MG63 (cell line): ENCODE measurements at regions not wholly inside any gene's neighbourhood (a gene's known extent, or its start where the extent isn't known, plus 50 kb on each side); places are given as distances from the start of the nearest gene placed in this dataset.
A peak's percentile ranks its signal among the peaks of the same experiment; 100 is the strongest.
"Not testable (repeated sequence)": the region's sequence is repeated elsewhere in the genome, so short reads cannot be mapped to it uniquely, and the experiment has no call there.

ENCODE experiments used
- DNase-seq: peaks from one replicate; pipeline ENCODE4 v3.0.0-alpha.2; 2020
- H3K27me3 ChIP-seq: fragments of 250-450 bp; sonication (Bioruptor Pico); 2 replicates; pipeline ENCODE4 v1.5.1; 2020; ENCODE audit warnings: mild to moderate bottlenecking, moderate library complexity
- H3K36me3 ChIP-seq: fragments of 250-450 bp; sonication (Bioruptor Pico); 2 replicates; pipeline ENCODE4 v1.5.1; 2020; ENCODE audit warnings: mild to moderate bottlenecking, moderate library complexity
- H3K4me3 ChIP-seq: fragments of 250-450 bp; sonication (Bioruptor Pico); 2 replicates; pipeline ENCODE4 v1.5.1; 2020; ENCODE audit warnings: mild to moderate bottlenecking, moderate library complexity
- H3K9me3 ChIP-seq: fragments of 250-450 bp; sonication (Bioruptor Pico); 2 replicates; pipeline ENCODE4 v1.5.1; 2020; ENCODE audit warnings: mild to moderate bottlenecking, moderate library complexity

- Histone ChIP-seq H3K27me3 (no peaks in the 10 kb centered on the region), H3K4me3 (no peak overlapping the region), H3K9me3 (no peaks in the 10 kb centered on the region), H3K36me3 (no peaks in the 10 kb centered on the region)
- DNase-seq, result no peak
Measured at GRCh38 chr2:145905371-145905770, 1385.5 kb upstream of the ZEB2 start.

GRCh38 chr2:145897151-145897550 lies 1377.2 kb upstream of the ZEB2 start:
- H3K36me3 ChIP-seq, result no peaks in the 10 kb centered on the region
- no peak overlapping the region for H3K4me3 ChIP-seq
- H3K27me3 ChIP-seq, result no peaks in the 10 kb centered on the region
- no peak for DNase-seq
- H3K9me3 ChIP-seq, result no peaks in the 10 kb centered on the region

- no peaks in the 10 kb centered on the region for H3K27me3 ChIP-seq
- no peaks in the 10 kb centered on the region for H3K9me3 ChIP-seq
- DNase-seq, result no peak
- no peak overlapping the region for H3K4me3 ChIP-seq
- no peaks in the 10 kb centered on the region for H3K36me3 ChIP-seq
Measured at GRCh38 chr2:145887915-145888314, 1368.0 kb upstream of the ZEB2 start.

- H3K9me3 ChIP-seq, DNase-seq, H3K27me3 ChIP-seq, H3K36me3 ChIP-seq, H3K4me3 ChIP-seq: not testable (repeated sequence)
Measured at GRCh38 chr2:145880997-145881396, 1361.1 kb upstream of the ZEB2 start.

GRCh38 chr2:145875016-145875415 lies 1355.1 kb upstream of the ZEB2 start:
- Histone ChIP-seq H3K4me3 (no peak overlapping the region), H3K36me3 (no peaks in the 10 kb centered on the region), H3K27me3 (no peaks in the 10 kb centered on the region), H3K9me3 (no peaks in the 10 kb centered on the region)
- DNase-seq, result no peak

- Histone ChIP-seq H3K9me3 (no peaks in the 10 kb centered on the region), H3K36me3 (no peaks in the 10 kb centered on the region), H3K27me3 (no peaks in the 10 kb centered on the region), H3K4me3 (no peak overlapping the region)
- DNase-seq, result peak; percentile 55
Measured at GRCh38 chr2:145874466-145874865, 1354.5 kb upstream of the ZEB2 start.

- Histone ChIP-seq H3K27me3 (no peaks in the 10 kb centered on the region), H3K36me3 (no peaks in the 10 kb centered on the region), H3K9me3 (no peaks in the 10 kb centered on the region), H3K4me3 (no peak overlapping the region)
- DNase-seq, result no peak
Measured at GRCh38 chr2:145864501-145864900, 1344.6 kb upstream of the ZEB2 start.

GRCh38 chr2:145861940-145862339 lies 1342.0 kb upstream of the ZEB2 start:
- Histone ChIP-seq H3K9me3 (no peaks in the 10 kb centered on the region), H3K27me3 (no peaks in the 10 kb centered on the region), H3K4me3 (no peak overlapping the region), H3K36me3 (no peaks in the 10 kb centered on the region)
- no peak for DNase-seq

- DNase-seq, result no peak
- no peaks in the 10 kb centered on the region for H3K36me3 ChIP-seq
- no peaks in the 10 kb centered on the region for H3K9me3 ChIP-seq
- H3K4me3 ChIP-seq, result no peak overlapping the region
- H3K27me3 ChIP-seq, result no peaks in the 10 kb centered on the region
Measured at GRCh38 chr2:145860083-145860482, 1340.2 kb upstream of the ZEB2 start.

GRCh38 chr2:145855142-145855541 lies 1335.2 kb upstream of the ZEB2 start:
- H3K27me3 ChIP-seq, result no peaks in the 10 kb centered on the region
- H3K36me3 ChIP-seq, result no peaks in the 10 kb centered on the region
- no peaks in the 10 kb centered on the region for H3K9me3 ChIP-seq
- H3K4me3 ChIP-seq, result no peak overlapping the region
- DNase-seq, result no peak

GRCh38 chr2:145854039-145854755 lies 1334.3 kb upstream of the ZEB2 start:
- no peaks in the 10 kb centered on the region for H3K36me3 ChIP-seq
- no peak for DNase-seq
- no peak overlapping the region for H3K4me3 ChIP-seq
- H3K9me3 ChIP-seq, result no peaks in the 10 kb centered on the region
- no peaks in the 10 kb centered on the region for H3K27me3 ChIP-seq

- no peak for DNase-seq
- Histone ChIP-seq H3K36me3 (no peaks in the 10 kb centered on the region), H3K9me3 (no peaks in the 10 kb centered on the region), H3K27me3 (no peaks in the 10 kb centered on the region), H3K4me3 (no peak overlapping the region)
Measured at GRCh38 chr2:145851730-145852129, 1331.8 kb upstream of the ZEB2 start.

GRCh38 chr2:145849466-145849865 lies 1329.5 kb upstream of the ZEB2 start:
- Histone ChIP-seq H3K27me3 (no peaks in the 10 kb centered on the region), H3K9me3 (no peaks in the 10 kb centered on the region), H3K36me3 (no peaks in the 10 kb centered on the region), H3K4me3 (no peak overlapping the region)
- no peak for DNase-seq

GRCh38 chr2:145846982-145847381 lies 1327.1 kb upstream of the ZEB2 start:
- H3K27me3 ChIP-seq, result no peaks in the 10 kb centered on the region
- no peak for DNase-seq
- no peak overlapping the region for H3K4me3 ChIP-seq
- H3K36me3 ChIP-seq, result no peaks in the 10 kb centered on the region
- no peaks in the 10 kb centered on the region for H3K9me3 ChIP-seq

GRCh38 chr2:145845923-145846322 lies 1326.0 kb upstream of the ZEB2 start:
- H3K9me3 ChIP-seq, result no peaks in the 10 kb centered on the region
- DNase-seq, result no peak
- H3K4me3 ChIP-seq, result no peak overlapping the region
- no peaks in the 10 kb centered on the region for H3K36me3 ChIP-seq
- no peaks in the 10 kb centered on the region for H3K27me3 ChIP-seq

GRCh38 chr2:145845207-145845894 lies 1325.4 kb upstream of the ZEB2 start:
- Histone ChIP-seq H3K27me3 (no peaks in the 10 kb centered on the region), H3K4me3 (no peak overlapping the region), H3K9me3 (no peaks in the 10 kb centered on the region), H3K36me3 (no peaks in the 10 kb centered on the region)
- DNase-seq, result no peak

GRCh38 chr2:145841973-145842372 lies 1322.1 kb upstream of the ZEB2 start:
- no peaks in the 10 kb centered on the region for H3K9me3 ChIP-seq
- no peak overlapping the region for H3K4me3 ChIP-seq
- H3K36me3 ChIP-seq, result no peaks in the 10 kb centered on the region
- no peak for DNase-seq
- no peaks in the 10 kb centered on the region for H3K27me3 ChIP-seq

GRCh38 chr2:145836986-145837385 lies 1317.1 kb upstream of the ZEB2 start:
- DNase-seq, result no peak
- no peaks in the 10 kb centered on the region for H3K9me3 ChIP-seq

More at GRCh38 chr2:145836986-145837385, 1317.1 kb upstream of the ZEB2 start:
- Histone ChIP-seq H3K36me3 (no peaks in the 10 kb centered on the region), H3K27me3 (no peaks in the 10 kb centered on the region), H3K4me3 (no peak overlapping the region)
